A673 (cell line): ENCODE measurements at regions not wholly inside any gene's neighbourhood (a gene's known extent, or its start where the extent isn't known, plus 50 kb on each side); places are given as distances from the start of the nearest gene placed in this dataset.

ENCODE experiments used
- BruUV-seq: library from RNA; stranded (reverse); fragments of 400-500 nt; replicated peaks from 2 replicates; lab custom pipeline; 2021; lab: Mats Ljungman, UMichigan
- CTCF ChIA-PET: fragments of 300-600 bp; sonication (Branson Sonifier 250); formaldehyde crosslinking; loops from one replicate; lab custom pipeline; 2022; ENCODE audit warnings: antibody characterized with exemption; lab: Charles Lee
- POLR2A ChIA-PET: fragments of 300-600 bp; sonication (Branson Sonifier 250); formaldehyde crosslinking; loops from one replicate; lab custom pipeline; 2022; ENCODE audit warnings: antibody characterized with exemption; ENCODE audit not compliant: low non-redundant PET; lab: Charles Lee
- DNase-seq: peaks from one replicate; pipeline ENCODE4 v3.0.0-alpha.2; 2015; ENCODE audit warnings: low spot score
- H3K27ac ChIP-seq: fragments of 200-600 bp; sonication (generic); 2 replicates; pipeline ENCODE4 v1.5.1; 2016; ENCODE audit warnings: mixed run types, low read depth, mild to moderate bottlenecking, mixed read lengths, antibody characterized with exemption, low read length; ENCODE audit not compliant: poor library complexity, severe bottlenecking
- H3K27me3 ChIP-seq: fragments of 200-600 bp; sonication (generic); replicated peaks from 2 replicates; pipeline ENCODE4 v1.6.1; 2017; ENCODE audit warnings: mixed run types, low read depth, mild to moderate bottlenecking, mixed read lengths, antibody characterized with exemption, low read length; ENCODE audit not compliant: insufficient read depth, poor library complexity
- H3K36me3 ChIP-seq: fragments of 200-600 bp; sonication (generic); 2 replicates; pipeline ENCODE4 v1.6.1; 2016; ENCODE audit warnings: mixed run types, mild to moderate bottlenecking, mixed read lengths, antibody characterized with exemption, low read length; ENCODE audit not compliant: insufficient read depth, poor library complexity, severe bottlenecking
- H3K4me1 ChIP-seq: fragments of 200-600 bp; sonication (generic); 2 replicates; pipeline ENCODE4 v1.6.1; 2017; ENCODE audit warnings: mixed run types, mild to moderate bottlenecking, mixed read lengths, antibody characterized with exemption, low read length; ENCODE audit not compliant: insufficient read depth, poor library complexity, severe bottlenecking
- H3K4me3 ChIP-seq: fragments of 200-600 bp; sonication (generic); 2 replicates; pipeline ENCODE4 v1.5.1; 2016; ENCODE audit warnings: low read depth, mixed run types, mild to moderate bottlenecking, mixed read lengths, low read length; ENCODE audit not compliant: poor library complexity, severe bottlenecking
- H3K9me3 ChIP-seq: fragments of 200-600 bp; sonication (generic); 2 replicates; pipeline ENCODE4 v1.6.1; 2016; ENCODE audit warnings: mixed run types, low read depth, mild to moderate bottlenecking, mixed read lengths, antibody characterized with exemption, low read length; ENCODE audit not compliant: poor library complexity, severe bottlenecking
- CTCF ChIP-seq: fragments of 300-800, 200-600 bp; sonication (generic); conservative IDR thresholded peaks from 2 replicates; pipeline ENCODE4 v1.5.1; 2017; ENCODE audit warnings: low read depth, mild to moderate bottlenecking, antibody characterized with exemption, low read length, moderate library complexity, mixed read lengths
- EZH2 ChIP-seq: fragments of 200-600 bp; sonication (generic); IDR thresholded peaks from 2 replicates; pipeline ENCODE4 v1.6.1; 2017; ENCODE audit warnings: borderline replicate concordance, low read depth, mild to moderate bottlenecking, mixed read lengths, antibody characterized with exemption, low read length; ENCODE audit not compliant: poor library complexity, severe bottlenecking
- intact Hi-C: fragments of 100-400 bp; cut with micrococcal nuclease; formaldehyde crosslinking; loops from one replicate; pipeline ENCODE4 v1.10.0; 2022; ENCODE audit not compliant: unreplicated experiment

DNA sequence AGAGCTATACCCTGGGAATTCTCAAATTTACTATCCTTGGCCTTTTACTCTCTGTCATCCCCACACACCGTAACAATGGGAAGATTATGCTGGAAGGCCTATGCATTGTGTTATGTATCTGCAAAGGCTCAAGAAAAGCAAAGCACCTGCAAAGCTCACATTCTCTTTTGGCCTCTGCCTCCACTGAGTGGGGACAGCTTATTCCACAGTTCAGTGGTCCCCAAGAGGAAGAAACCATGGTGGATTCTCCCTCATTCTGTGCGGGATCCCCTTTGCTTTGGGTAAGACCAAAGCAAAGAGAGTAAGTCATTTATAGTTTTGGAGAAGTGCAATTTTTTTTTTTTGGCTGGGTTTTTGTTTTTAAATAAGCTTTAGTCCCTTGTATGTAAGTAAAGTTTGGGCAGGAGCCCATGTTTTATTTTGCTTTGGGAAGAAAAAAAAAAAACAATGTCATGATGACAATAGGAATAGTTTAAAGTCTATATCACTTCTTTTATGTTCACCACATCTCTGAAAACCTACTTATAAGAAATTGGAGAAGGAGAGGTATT is 530.6 kb downstream of the FGF9 start:
- Histone ChIP-seq H3K27me3 (no peaks in the 10 kb centered on the region), H3K4me1 (no peaks in the 10 kb centered on the region), H3K9me3 (no peaks in the 10 kb centered on the region), H3K27ac (no peak overlapping the region), H3K36me3 (no peaks in the 10 kb centered on the region), H3K4me3 (no peak overlapping the region)
- CTCF ChIA-PET, result interaction anchor here (0.6 kb wide), 1 partner anchor 289 kb away, joined by 3 read pairs; no protein-coding TSS in a partner anchor
- POLR2A ChIA-PET, result no interaction called here
- TF ChIP-seq EZH2 (no peak), CTCF (no peak)
- DNase-seq, result no peak
- no TSS peak for BruUV-seq
- intact Hi-C loops, result no loop called here

DNA sequence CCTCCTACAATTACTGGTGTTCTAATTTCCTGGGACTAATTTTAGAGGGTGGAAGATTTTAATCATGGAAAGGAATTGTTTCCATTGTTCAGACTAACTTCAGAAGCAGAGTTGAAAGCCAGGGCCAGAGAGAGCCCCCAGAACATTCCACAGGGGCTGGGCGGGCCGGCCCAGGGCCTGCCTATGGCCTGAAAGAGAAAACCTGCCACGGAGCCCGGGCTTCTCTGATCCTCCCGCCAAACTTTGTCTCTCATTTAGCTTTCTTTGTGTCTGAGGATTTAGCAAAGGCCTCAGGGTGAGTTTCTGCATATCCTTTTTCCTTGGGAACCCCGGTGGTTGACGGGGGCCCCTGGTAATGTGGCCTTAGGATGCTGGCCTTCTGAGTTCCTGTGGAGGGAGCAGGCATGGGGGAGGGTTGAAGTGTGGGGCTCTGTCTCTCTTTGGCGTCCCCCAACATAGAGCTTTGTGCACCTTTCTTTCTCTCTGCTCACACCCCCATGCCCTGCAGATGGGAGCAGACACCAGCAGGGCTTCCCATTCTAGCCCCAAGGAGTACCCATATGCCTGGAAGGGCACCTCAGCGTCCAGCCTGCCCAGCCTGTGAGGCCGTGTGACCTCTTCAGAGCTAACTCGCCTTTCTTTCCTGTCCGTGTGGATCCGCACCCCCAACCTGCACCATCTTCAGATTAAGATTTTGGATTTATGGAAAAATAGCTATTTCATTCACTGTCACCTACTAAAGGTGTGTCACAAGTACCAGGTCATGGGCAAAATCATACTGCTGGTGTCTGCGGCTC is 539.5 kb downstream of the FGF9 start:
- Histone ChIP-seq H3K27ac (no peak overlapping the region), H3K9me3 (no peaks in the 10 kb centered on the region), H3K4me1 (no peaks in the 10 kb centered on the region), H3K27me3 (no peaks in the 10 kb centered on the region), H3K36me3 (no peaks in the 10 kb centered on the region), H3K4me3 (no peak overlapping the region)
- ChIA-PET POLR2A (no interaction called here), CTCF (no interaction called here)
- TF ChIP-seq CTCF (no peak), EZH2 (no peak)
- no TSS peak for BruUV-seq
- no peak for DNase-seq
- intact Hi-C loops, result no loop called here

GRCh38 chr13:22211876-22212275 is 541.0 kb downstream of the FGF9 start:
- TF ChIP-seq CTCF (no peak), EZH2 (no peak)
- ChIA-PET POLR2A (no interaction called here), CTCF (no interaction called here)
- no TSS peak for BruUV-seq
- Histone ChIP-seq H3K27me3 (no peaks in the 10 kb centered on the region), H3K27ac (no peak overlapping the region), H3K9me3 (no peaks in the 10 kb centered on the region), H3K4me1 (no peaks in the 10 kb centered on the region), H3K36me3 (no peaks in the 10 kb centered on the region), H3K4me3 (no peak overlapping the region)
- no peak for DNase-seq
- intact Hi-C loops, result no loop called here
